ENCODE measurements at regions not wholly inside any gene's neighbourhood (a gene's known extent, or its start where the extent isn't known, plus 50 kb on each side); places are given as distances from the start of the nearest gene placed in this dataset.

DNA sequence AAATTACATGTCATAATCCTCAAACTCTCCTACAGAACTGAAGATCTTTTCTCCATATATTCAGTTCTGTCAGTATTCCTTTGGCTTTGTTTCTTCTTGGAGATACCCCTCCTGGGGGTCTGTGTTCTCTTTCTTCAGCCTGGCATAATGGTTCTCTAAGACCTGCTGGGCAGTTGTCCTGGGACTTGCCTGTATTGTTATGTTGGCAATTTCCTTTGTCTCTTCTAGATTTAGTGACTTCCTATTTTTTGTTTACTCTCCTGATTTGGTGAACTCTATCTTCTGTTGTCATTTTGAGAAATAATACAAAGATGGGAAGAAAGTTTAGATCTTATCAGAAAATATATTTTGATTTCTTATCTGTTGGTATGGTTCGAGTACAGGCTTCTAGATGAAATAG is 127.8 kb downstream of the GOSR1 start:
- TF ChIP-seq, protein P1, sequence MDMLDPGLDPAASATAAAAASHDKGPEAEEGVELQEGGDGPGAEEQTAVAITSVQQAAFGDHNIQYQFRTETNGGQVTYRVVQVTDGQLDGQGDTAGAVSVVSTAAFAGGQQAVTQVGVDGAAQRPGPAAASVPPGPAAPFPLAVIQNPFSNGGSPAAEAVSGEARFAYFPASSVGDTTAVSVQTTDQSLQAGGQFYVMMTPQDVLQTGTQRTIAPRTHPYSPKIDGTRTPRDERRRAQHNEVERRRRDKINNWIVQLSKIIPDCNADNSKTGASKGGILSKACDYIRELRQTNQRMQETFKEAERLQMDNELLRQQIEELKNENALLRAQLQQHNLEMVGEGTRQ (IDR thresholded peaks at IDR 0.05; ENCODE audit: borderline replicate concordance, low read depth, low read length) = no peak
- TF ChIP-seq POLR2AphosphoS5 (IDR thresholded peaks at IDR 0.05; ENCODE audit: low read depth, low read length) (no peak), CHD2 (IDR thresholded peaks at IDR 0.05; ENCODE audit: low read length, partially characterized antibody) (no peak), JUND (IDR thresholded peaks at IDR 0.05) (no peak), RAD21 (IDR thresholded peaks at IDR 0.05; ENCODE audit: low read length) (no peak), GABPA (IDR thresholded peaks at IDR 0.05; ENCODE audit: low read depth) (no peak), YY1 (IDR thresholded peaks at IDR 0.05; ENCODE audit: low read depth) (no peak)
- TF ChIP-seq, protein P2, sequence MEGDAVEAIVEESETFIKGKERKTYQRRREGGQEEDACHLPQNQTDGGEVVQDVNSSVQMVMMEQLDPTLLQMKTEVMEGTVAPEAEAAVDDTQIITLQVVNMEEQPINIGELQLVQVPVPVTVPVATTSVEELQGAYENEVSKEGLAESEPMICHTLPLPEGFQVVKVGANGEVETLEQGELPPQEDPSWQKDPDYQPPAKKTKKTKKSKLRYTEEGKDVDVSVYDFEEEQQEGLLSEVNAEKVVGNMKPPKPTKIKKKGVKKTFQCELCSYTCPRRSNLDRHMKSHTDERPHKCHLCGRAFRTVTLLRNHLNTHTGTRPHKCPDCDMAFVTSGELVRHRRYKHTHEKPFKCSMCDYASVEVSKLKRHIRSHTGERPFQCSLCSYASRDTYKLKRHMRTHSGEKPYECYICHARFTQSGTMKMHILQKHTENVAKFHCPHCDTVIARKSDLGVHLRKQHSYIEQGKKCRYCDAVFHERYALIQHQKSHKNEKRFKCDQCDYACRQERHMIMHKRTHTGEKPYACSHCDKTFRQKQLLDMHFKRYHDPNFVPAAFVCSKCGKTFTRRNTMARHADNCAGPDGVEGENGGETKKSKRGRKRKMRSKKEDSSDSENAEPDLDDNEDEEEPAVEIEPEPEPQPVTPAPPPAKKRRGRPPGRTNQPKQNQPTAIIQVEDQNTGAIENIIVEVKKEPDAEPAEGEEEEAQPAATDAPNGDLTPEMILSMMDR (IDR thresholded peaks at IDR 0.05) = no peak
- TF ChIP-seq, protein P3, sequence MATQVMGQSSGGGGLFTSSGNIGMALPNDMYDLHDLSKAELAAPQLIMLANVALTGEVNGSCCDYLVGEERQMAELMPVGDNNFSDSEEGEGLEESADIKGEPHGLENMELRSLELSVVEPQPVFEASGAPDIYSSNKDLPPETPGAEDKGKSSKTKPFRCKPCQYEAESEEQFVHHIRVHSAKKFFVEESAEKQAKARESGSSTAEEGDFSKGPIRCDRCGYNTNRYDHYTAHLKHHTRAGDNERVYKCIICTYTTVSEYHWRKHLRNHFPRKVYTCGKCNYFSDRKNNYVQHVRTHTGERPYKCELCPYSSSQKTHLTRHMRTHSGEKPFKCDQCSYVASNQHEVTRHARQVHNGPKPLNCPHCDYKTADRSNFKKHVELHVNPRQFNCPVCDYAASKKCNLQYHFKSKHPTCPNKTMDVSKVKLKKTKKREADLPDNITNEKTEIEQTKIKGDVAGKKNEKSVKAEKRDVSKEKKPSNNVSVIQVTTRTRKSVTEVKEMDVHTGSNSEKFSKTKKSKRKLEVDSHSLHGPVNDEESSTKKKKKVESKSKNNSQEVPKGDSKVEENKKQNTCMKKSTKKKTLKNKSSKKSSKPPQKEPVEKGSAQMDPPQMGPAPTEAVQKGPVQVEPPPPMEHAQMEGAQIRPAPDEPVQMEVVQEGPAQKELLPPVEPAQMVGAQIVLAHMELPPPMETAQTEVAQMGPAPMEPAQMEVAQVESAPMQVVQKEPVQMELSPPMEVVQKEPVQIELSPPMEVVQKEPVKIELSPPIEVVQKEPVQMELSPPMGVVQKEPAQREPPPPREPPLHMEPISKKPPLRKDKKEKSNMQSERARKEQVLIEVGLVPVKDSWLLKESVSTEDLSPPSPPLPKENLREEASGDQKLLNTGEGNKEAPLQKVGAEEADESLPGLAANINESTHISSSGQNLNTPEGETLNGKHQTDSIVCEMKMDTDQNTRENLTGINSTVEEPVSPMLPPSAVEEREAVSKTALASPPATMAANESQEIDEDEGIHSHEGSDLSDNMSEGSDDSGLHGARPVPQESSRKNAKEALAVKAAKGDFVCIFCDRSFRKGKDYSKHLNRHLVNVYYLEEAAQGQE (IDR thresholded peaks at IDR 0.05; ENCODE audit: low read depth, low read length) = no peak
- TF ChIP-seq, protein P4, sequence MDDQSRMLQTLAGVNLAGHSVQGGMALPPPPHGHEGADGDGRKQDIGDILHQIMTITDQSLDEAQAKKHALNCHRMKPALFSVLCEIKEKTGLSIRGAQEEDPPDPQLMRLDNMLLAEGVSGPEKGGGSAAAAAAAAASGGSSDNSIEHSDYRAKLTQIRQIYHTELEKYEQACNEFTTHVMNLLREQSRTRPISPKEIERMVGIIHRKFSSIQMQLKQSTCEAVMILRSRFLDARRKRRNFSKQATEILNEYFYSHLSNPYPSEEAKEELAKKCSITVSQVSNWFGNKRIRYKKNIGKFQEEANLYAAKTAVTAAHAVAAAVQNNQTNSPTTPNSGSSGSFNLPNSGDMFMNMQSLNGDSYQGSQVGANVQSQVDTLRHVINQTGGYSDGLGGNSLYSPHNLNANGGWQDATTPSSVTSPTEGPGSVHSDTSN (IDR thresholded peaks at IDR 0.05) = no peak
